ENCODE measurements at regions not wholly inside any gene's neighbourhood (a gene's known extent, or its start where the extent isn't known, plus 50 kb on each side); places are given as distances from the start of the nearest gene placed in this dataset.

DNA sequence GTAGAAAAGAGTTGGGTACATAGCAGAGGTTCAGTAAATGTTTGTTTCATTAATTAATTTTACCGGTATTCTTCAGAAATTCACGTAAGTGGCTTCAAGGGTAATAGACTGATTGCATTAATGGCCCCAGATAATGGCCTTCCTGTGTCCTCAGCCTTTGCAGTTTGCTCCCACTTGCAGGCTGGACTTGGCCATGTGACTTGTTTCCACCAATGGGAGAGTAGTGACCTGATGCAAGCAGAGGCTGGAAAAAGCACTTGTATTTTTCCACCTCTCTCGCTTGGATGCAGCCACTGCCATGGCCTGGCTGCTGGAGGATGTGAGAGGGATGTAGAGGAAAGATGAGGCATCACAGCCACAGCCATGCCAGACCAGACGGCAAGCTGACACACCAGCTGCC is 480.9 kb downstream of the CDK5RAP2 start:
- TF ChIP-seq POLR2A (IDR thresholded peaks at IDR 0.05; ENCODE audit: borderline replicate concordance, extremely low read depth, insufficient read depth, insufficient read length) (no peak), POLR2AphosphoS5 (IDR thresholded peaks at IDR 0.05; ENCODE audit: low read depth, low read length) (no peak), ZNF274 (IDR thresholded peaks at IDR 0.05; ENCODE audit: low read depth, low read length) (no peak), EZH2 (IDR thresholded peaks at IDR 0.05) (no peak), ZFX (IDR thresholded peaks at IDR 0.05) (no peak), JUND (IDR thresholded peaks at IDR 0.05) (no peak), RAD21 (IDR thresholded peaks at IDR 0.05; ENCODE audit: low read depth) (no peak), EZH2phosphoT487 (IDR thresholded peaks at IDR 0.05; ENCODE audit: borderline replicate concordance) (no peak), SP1 (IDR thresholded peaks at IDR 0.05; ENCODE audit: low read depth) (no peak), CEBPB (IDR thresholded peaks at IDR 0.05; ENCODE audit: low read depth) (no peak), YY1 (IDR thresholded peaks at IDR 0.05; ENCODE audit: extremely low read depth, insufficient replicate concordance, low read depth, low read length) (no peak)
- TF ChIP-seq, protein P1, sequence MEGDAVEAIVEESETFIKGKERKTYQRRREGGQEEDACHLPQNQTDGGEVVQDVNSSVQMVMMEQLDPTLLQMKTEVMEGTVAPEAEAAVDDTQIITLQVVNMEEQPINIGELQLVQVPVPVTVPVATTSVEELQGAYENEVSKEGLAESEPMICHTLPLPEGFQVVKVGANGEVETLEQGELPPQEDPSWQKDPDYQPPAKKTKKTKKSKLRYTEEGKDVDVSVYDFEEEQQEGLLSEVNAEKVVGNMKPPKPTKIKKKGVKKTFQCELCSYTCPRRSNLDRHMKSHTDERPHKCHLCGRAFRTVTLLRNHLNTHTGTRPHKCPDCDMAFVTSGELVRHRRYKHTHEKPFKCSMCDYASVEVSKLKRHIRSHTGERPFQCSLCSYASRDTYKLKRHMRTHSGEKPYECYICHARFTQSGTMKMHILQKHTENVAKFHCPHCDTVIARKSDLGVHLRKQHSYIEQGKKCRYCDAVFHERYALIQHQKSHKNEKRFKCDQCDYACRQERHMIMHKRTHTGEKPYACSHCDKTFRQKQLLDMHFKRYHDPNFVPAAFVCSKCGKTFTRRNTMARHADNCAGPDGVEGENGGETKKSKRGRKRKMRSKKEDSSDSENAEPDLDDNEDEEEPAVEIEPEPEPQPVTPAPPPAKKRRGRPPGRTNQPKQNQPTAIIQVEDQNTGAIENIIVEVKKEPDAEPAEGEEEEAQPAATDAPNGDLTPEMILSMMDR (IDR thresholded peaks at IDR 0.05 in 2 of 3, conservative IDR thresholded peaks at IDR 0.05 in 1 of 3; ENCODE audit: borderline replicate concordance in 1 of 3, insufficient read depth in 1 of 3, low read depth in 2 of 3, low read length in 2 of 3), result no peak

Data from HCT116 (cell line).